ENCODE measurements at regions not wholly inside any gene's neighbourhood (a gene's known extent, or its start where the extent isn't known, plus 50 kb on each side); places are given as distances from the start of the nearest gene placed in this dataset.
"Not testable (repeated sequence)": the region's sequence is repeated elsewhere in the genome, so short reads cannot be mapped to it uniquely, and the experiment has no call there.

GRCh38 chr2:17184512-17184911 is 333.7 kb downstream of the RAD51AP2 start:
- DNase-seq, result no peak

- DNase-seq, result no peak
These were observed 335.8 kb downstream of the RAD51AP2 start for GRCh38 chr2:17182399-17182798.

GRCh38 chr2:17181051-17181752 is 337.0 kb downstream of the RAD51AP2 start:
- peak; percentile 44 for DNase-seq

GRCh38 chr2:17179145-17179808 is 339.0 kb downstream of the RAD51AP2 start:
- DNase-seq, result no peak

- no peak for DNase-seq
These were observed 341.2 kb downstream of the RAD51AP2 start for GRCh38 chr2:17177088-17177487.

- peak; percentile 17 for DNase-seq
These were observed 346.7 kb downstream of the RAD51AP2 start for GRCh38 chr2:17171446-17172049.

- peak; percentile 23 for DNase-seq
These were observed 351.7 kb downstream of the RAD51AP2 start for GRCh38 chr2:17166506-17166905.

GRCh38 chr2:17164550-17164949 is 353.7 kb downstream of the RAD51AP2 start:
- DNase-seq, result no peak

GRCh38 chr2:17163638-17164037 is 354.6 kb downstream of the RAD51AP2 start:
- DNase-seq, result no peak

GRCh38 chr2:17162713-17163112 is 355.5 kb downstream of the RAD51AP2 start:
- DNase-seq, result no peak

GRCh38 chr2:17160594-17160993 is 357.6 kb downstream of the RAD51AP2 start:
- DNase-seq, result no peak

GRCh38 chr2:17156086-17156485 is 362.2 kb downstream of the RAD51AP2 start:
- DNase-seq, result no peak

GRCh38 chr2:17149945-17150344 is 368.3 kb downstream of the RAD51AP2 start:
- no peak for DNase-seq

GRCh38 chr2:17148407-17149145 is 369.7 kb downstream of the RAD51AP2 start:
- DNase-seq, result no peak

- DNase-seq, result no peak
These were observed 371.9 kb downstream of the RAD51AP2 start for GRCh38 chr2:17146358-17146757.

GRCh38 chr2:17136877-17137276 is 381.4 kb downstream of the RAD51AP2 start:
- DNase-seq, result no peak

- DNase-seq, result no peak
These were observed 382.0 kb downstream of the RAD51AP2 start for GRCh38 chr2:17136231-17136630.

- DNase-seq, result no peak
These were observed 382.6 kb downstream of the RAD51AP2 start for GRCh38 chr2:17135619-17136018.

- DNase-seq, result no peak
These were observed 385.1 kb downstream of the RAD51AP2 start for GRCh38 chr2:17133052-17133671.

- not testable (repeated sequence) for DNase-seq
These were observed 387.6 kb downstream of the RAD51AP2 start for GRCh38 chr2:17130627-17131026.

- no peak for DNase-seq
These were observed 392.1 kb downstream of the RAD51AP2 start for GRCh38 chr2:17125989-17126620.

GRCh38 chr2:17124575-17125318 is 393.5 kb downstream of the RAD51AP2 start:
- peak; percentile 11 for DNase-seq

Data from NCI-H1436 (cell line).